B cell (primary cell): ENCODE measurements at regions not wholly inside any gene's neighbourhood (a gene's known extent, or its start where the extent isn't known, plus 50 kb on each side); places are given as distances from the start of the nearest gene placed in this dataset.
"Not testable (repeated sequence)": the region's sequence is repeated elsewhere in the genome, so short reads cannot be mapped to it uniquely, and the experiment has no call there.

Experiments used
- CTCF ChIP-seq: fragments of 200-600 bp; IDR thresholded peaks from one replicate; pipeline ENCODE4 v1.8.0; 2022; ENCODE audit warnings: antibody characterized with exemption, mild to moderate bottlenecking
- EZH2 ChIP-seq: IDR thresholded peaks from 2 replicates; pipeline ENCODE4 v1.6.1; 2012; ENCODE audit warnings: borderline replicate concordance, low read depth, mild to moderate bottlenecking, moderate library complexity, low read length; ENCODE audit not compliant: insufficient read depth, poor library complexity, severe bottlenecking

DNA sequence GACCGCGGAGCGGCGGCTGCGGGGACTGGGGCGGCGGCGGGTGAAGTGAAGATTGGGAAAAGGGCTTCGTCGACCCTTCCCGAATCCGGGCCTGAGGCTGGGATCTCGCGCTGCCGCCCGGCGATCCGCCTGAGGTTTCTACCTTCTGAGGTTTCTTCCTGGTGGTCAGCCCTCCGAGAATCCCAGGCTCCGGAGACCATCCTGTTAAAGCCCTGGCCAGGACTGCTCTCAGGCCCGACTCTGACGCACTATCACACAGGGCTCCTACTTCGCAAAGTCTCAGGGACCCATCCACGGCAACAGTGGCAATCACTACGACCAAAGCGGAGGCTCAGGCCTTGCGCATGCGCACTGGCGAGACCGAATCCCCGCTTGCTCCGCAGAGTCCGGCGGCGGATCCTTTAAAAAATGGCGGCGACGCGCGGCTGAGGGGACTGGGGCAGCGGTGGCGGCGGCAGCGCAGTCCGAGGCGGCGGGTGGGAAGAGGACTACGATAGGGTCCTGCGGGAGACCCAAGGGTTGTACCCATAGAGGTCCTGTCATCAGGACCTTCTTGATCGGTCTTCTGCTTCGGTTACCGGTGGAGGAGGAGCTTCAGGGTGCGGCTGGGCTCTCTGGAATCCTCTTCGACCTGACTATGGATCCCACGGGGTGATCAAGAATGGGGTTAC is 157.2 kb upstream of the ZNF337 start:
- not testable (repeated sequence) for TF ChIP-seq CTCF, EZH2
